Panc1 (cell line): ENCODE measurements at regions not wholly inside any gene's neighbourhood (a gene's known extent, or its start where the extent isn't known, plus 50 kb on each side); places are given as distances from the start of the nearest gene placed in this dataset.

Experiments
- ATAC-seq: fragments of 200-7000 bp; cut with Tn5 transposase; 2 replicates; pipeline ENCODE4 v1.9.1; 2020; ENCODE audit warnings: mild to moderate bottlenecking, moderate library complexity
- BruUV-seq: library from RNA; stranded (reverse); fragments of 400-500 nt; replicated peaks from 2 replicates; lab custom pipeline; 2021; lab: Mats Ljungman, UMichigan
- CTCF ChIA-PET: fragments of 300-600 bp; sonication (Branson Sonifier 250); formaldehyde crosslinking; loops from one replicate; lab custom pipeline; 2022; ENCODE audit warnings: antibody characterized with exemption; lab: Charles Lee
- POLR2A ChIA-PET: fragments of 300-600 bp; sonication (Branson Sonifier 250); formaldehyde crosslinking; loops from one replicate; lab custom pipeline; 2022; ENCODE audit warnings: antibody characterized with exemption; lab: Charles Lee
- DNase-seq: peaks from one replicate; pipeline ENCODE4 v3.0.0-alpha.2; 2010; ENCODE audit warnings: low read depth, low spot score
- H3K27ac ChIP-seq: 2 replicates; pipeline ENCODE4 v1.5.1; 2011; ENCODE audit warnings: mild to moderate bottlenecking, low read length, inconsistent platforms
- H3K27me3 ChIP-seq: fragments of 200-500 bp; sonication (Bioruptor generic); 2 replicates; pipeline ENCODE4 v1.6.0; 2014; ENCODE audit warnings: low read length, inconsistent platforms; ENCODE audit not compliant: control insufficient read depth, insufficient read depth
- H3K36me3 ChIP-seq: fragments of 200-500 bp; sonication (Bioruptor generic); 2 replicates; pipeline ENCODE4 v1.5.1; 2014; ENCODE audit warnings: inconsistent platforms, mild to moderate bottlenecking, low read length, moderate library complexity; ENCODE audit not compliant: control insufficient read depth, insufficient read depth
- H3K4me1 ChIP-seq: 2 replicates; pipeline ENCODE4 v1.5.1; 2011; ENCODE audit warnings: inconsistent platforms, mild to moderate bottlenecking, low read length, moderate library complexity; ENCODE audit not compliant: control insufficient read depth, insufficient read depth
- H3K4me3 ChIP-seq, 2 experiments: 2 replicates each; pipeline ENCODE4 v1.5.1; 2011 to 2012; ENCODE audit warnings: low read depth in 2 of 2, low read length in 2 of 2, mild to moderate bottlenecking in 2 of 2, inconsistent platforms in 1 of 2, moderate library complexity in 1 of 2
- H3K9me3 ChIP-seq: fragments of 200-500 bp; sonication (Bioruptor generic); 2 replicates; pipeline ENCODE4 v1.5.1; 2014; ENCODE audit warnings: low read depth, mild to moderate bottlenecking, inconsistent platforms, low read length, moderate library complexity; ENCODE audit not compliant: control insufficient read depth, insufficient read depth
- POLR2AphosphoS5 ChIP-seq: IDR thresholded peaks from 2 replicates; pipeline ENCODE4 v1.6.1; 2012; ENCODE audit warnings: mild to moderate bottlenecking, low read depth, low read length, moderate library complexity
- SIN3A ChIP-seq: IDR thresholded peaks from 2 replicates; pipeline ENCODE4 v1.6.1; 2012; ENCODE audit warnings: low read depth, mild to moderate bottlenecking, low read length, moderate library complexity, borderline replicate concordance; ENCODE audit not compliant: insufficient read depth
- TCF7L2 ChIP-seq: IDR thresholded peaks from 2 replicates; pipeline ENCODE4 v1.6.1; 2011; ENCODE audit warnings: mild to moderate bottlenecking, low read depth, low read length, inconsistent platforms
- in situ Hi-C: cut with HindIII; loops from 2 replicates; pipeline ENCODE4 v1.10.0; 2016; ENCODE audit warnings: low sequenced_read_pairs, low pct_unique_long_range_greater_than_20kb
- intact Hi-C: fragments of 100-400 bp; cut with micrococcal nuclease; formaldehyde crosslinking; loops from one replicate; pipeline ENCODE4 v1.10.0; 2022; ENCODE audit not compliant: unreplicated experiment
- TF ChIP-seq, protein P1 (sequence below), 2 experiments: IDR thresholded peaks; 2 replicates each; pipeline ENCODE4 v1.6.1; 2011 to 2012; ENCODE audit warnings: low read depth in 2 of 2, control low read depth in 1 of 2, low read length in 1 of 2, mild to moderate bottlenecking in 1 of 2, moderate library complexity in 1 of 2; ENCODE audit not compliant: insufficient read depth in 1 of 2
- TF ChIP-seq, protein P2 (sequence below): fragments of 450-650 bp; IDR thresholded peaks from 2 replicates; pipeline ENCODE4 v1.5.1; 2017; ENCODE audit warnings: mild to moderate bottlenecking

DNA sequence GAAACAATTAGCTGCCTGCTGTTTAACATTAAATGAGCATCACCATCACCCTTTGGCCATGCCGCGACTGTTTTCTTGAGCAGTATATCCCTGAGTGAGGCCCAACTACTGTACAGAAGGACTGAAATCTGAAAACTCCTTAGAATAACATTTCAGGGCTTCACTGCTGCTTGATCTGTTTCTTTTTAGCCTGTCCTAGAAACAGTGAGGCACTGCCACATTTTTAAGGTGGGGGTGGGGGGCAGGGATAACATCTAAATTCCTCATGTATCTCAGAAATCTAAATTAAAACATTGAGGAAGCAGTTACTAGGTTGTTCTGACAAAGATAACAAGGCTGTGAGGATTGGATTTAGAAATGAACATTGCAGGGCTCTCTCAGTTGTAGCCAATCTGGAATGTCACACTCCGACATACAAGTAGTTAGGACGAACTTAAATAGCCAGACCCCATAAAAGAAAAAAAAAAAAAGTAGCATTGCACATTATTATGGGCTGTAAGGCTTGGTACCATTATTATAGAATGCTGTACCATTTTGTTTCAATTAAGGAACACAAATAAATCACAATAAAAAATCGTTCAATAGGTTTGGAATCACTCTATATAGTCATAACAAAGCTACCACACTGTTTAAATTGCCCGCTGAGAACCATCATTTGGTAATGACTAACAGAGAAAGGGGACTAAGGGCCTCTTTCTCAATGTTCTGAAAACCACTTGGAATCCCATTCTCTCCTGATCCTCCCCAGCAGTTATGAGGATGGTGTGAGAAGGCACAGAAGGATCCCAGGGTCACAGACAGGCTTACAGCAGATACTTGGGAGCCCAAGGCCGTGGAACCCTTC lies 256.1 kb downstream of the INHBA start:
- in situ Hi-C loops, result no loop called here
- H3K4me3 ChIP-seq, result no peak overlapping the region
- no peaks in the 10 kb centered on the region for H3K27me3 ChIP-seq
- ATAC-seq (no peak), DNase-seq (no peak)
- POLR2A ChIA-PET, result no interaction called here
- H3K4me1 ChIP-seq, result no peaks in the 10 kb centered on the region
- no peak overlapping the region for H3K27ac ChIP-seq
- CTCF ChIA-PET, result no interaction called here
- intact Hi-C loops, result no loop called here
- no peaks in the 10 kb centered on the region for H3K9me3 ChIP-seq
- TF ChIP-seq TCF7L2 (no peak), SIN3A (no peak), POLR2AphosphoS5 (no peak)
- TF ChIP-seq, protein P1, sequence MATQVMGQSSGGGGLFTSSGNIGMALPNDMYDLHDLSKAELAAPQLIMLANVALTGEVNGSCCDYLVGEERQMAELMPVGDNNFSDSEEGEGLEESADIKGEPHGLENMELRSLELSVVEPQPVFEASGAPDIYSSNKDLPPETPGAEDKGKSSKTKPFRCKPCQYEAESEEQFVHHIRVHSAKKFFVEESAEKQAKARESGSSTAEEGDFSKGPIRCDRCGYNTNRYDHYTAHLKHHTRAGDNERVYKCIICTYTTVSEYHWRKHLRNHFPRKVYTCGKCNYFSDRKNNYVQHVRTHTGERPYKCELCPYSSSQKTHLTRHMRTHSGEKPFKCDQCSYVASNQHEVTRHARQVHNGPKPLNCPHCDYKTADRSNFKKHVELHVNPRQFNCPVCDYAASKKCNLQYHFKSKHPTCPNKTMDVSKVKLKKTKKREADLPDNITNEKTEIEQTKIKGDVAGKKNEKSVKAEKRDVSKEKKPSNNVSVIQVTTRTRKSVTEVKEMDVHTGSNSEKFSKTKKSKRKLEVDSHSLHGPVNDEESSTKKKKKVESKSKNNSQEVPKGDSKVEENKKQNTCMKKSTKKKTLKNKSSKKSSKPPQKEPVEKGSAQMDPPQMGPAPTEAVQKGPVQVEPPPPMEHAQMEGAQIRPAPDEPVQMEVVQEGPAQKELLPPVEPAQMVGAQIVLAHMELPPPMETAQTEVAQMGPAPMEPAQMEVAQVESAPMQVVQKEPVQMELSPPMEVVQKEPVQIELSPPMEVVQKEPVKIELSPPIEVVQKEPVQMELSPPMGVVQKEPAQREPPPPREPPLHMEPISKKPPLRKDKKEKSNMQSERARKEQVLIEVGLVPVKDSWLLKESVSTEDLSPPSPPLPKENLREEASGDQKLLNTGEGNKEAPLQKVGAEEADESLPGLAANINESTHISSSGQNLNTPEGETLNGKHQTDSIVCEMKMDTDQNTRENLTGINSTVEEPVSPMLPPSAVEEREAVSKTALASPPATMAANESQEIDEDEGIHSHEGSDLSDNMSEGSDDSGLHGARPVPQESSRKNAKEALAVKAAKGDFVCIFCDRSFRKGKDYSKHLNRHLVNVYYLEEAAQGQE (IDR thresholded peaks at IDR 0.05; ENCODE audit: insufficient read depth in 1 of 2, low read depth in 2 of 2, low read length in 1 of 2), result no peak
- TF ChIP-seq, protein P2, sequence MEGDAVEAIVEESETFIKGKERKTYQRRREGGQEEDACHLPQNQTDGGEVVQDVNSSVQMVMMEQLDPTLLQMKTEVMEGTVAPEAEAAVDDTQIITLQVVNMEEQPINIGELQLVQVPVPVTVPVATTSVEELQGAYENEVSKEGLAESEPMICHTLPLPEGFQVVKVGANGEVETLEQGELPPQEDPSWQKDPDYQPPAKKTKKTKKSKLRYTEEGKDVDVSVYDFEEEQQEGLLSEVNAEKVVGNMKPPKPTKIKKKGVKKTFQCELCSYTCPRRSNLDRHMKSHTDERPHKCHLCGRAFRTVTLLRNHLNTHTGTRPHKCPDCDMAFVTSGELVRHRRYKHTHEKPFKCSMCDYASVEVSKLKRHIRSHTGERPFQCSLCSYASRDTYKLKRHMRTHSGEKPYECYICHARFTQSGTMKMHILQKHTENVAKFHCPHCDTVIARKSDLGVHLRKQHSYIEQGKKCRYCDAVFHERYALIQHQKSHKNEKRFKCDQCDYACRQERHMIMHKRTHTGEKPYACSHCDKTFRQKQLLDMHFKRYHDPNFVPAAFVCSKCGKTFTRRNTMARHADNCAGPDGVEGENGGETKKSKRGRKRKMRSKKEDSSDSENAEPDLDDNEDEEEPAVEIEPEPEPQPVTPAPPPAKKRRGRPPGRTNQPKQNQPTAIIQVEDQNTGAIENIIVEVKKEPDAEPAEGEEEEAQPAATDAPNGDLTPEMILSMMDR, result no peak
- no peaks in the 10 kb centered on the region for H3K36me3 ChIP-seq
- no TSS peak for BruUV-seq

DNA sequence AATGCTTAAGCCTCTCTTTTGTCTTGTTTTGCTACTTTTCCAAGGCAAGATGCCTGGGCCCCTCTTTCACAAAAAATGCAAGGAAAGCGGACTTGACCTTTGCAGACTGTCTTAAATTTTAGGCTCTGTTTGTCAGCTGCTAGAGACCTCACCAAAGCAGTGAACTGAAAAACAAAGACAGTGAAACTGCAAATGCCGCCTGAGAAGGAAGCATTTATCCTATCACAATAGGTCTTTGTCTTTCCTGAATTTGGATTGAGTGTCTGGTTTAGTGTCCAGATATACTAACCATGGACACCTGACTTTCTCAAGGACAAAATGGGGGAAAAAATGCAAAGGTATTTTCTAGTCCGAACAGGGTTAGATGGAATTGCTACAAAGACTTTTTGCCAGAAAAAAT lies 256.9 kb downstream of the INHBA start:
- no peaks in the 10 kb centered on the region for H3K4me1 ChIP-seq
- ChIA-PET POLR2A (no interaction called here), CTCF (no interaction called here)
- no peaks in the 10 kb centered on the region for H3K27me3 ChIP-seq
- H3K9me3 ChIP-seq, result no peaks in the 10 kb centered on the region
- no peak overlapping the region for H3K27ac ChIP-seq
- ATAC-seq, result no peak
- BruUV-seq, result no TSS peak
- TF ChIP-seq TCF7L2, result no peak
- no peak for TF ChIP-seq SIN3A
- TF ChIP-seq, protein P2, result no peak
- no peak for TF ChIP-seq POLR2AphosphoS5
- TF ChIP-seq, protein P1 (IDR thresholded peaks at IDR 0.05; ENCODE audit: insufficient read depth in 1 of 2, low read depth in 2 of 2, low read length in 1 of 2), result no peak
- no peak for DNase-seq
- no peak overlapping the region for H3K4me3 ChIP-seq
- H3K36me3 ChIP-seq, result no peaks in the 10 kb centered on the region
- in situ Hi-C loops, result no loop called here
- intact Hi-C loops, result no loop called here
